Heart left ventricle (tissue), 13 donors: ENCODE measurements at regions not wholly inside any gene's neighbourhood (a gene's known extent, or its start where the extent isn't known, plus 50 kb on each side); places are given as distances from the start of the nearest gene placed in this dataset.

ENCODE experiments used
- CTCF ChIP-seq, 12 donors: fragments of 200-600 bp; sonication (generic) in 4 of 12; IDR thresholded peaks; one replicate each; pipeline versions ENCODE4 v1.5.0 to v1.8.0; 2018 to 2022; ENCODE audit warnings: antibody characterized with exemption in 12 of 12, mild to moderate bottlenecking in 5 of 12
- POLR2A ChIP-seq, 2 donors: fragments of 450-650 bp; IDR thresholded peaks; one replicate each; pipeline ENCODE4 v1.6.1; 2017; ENCODE audit warnings: antibody characterized with exemption in 2 of 2, mild to moderate bottlenecking in 2 of 2, moderate library complexity in 2 of 2
- donor health status: ischemic (EF 13 %, LVEDD 7.1; RV severe dilation, severe dysfunction).
- donor health status: DM: no; HTN: yes; CAD: no.
- donor health status: DM: no; HTN: no; CAD: no.
- donor health status: ischemic (EF 25% LVEDD 6.9; RV normal size, moderate dysfunction).
- donor health status: ischemic (EF 25% LVEDD 5.7; RV mildly dilated, moderate dysfunction).
- donor health status: ischemic (EF 35%, LVEDD 5.7; RV mildly dilated, moderate dysfunction).
- donor health status: nonischemic (EF 11% LVEDD 7.7; RV severe dilation, severe dysfunction).
- donor health status: DM: yes; HTN: yes; CAD: no.
- donor health status: PGD.
- donor health status: ischemic (EF 29% LVEDD 5.4; RV normal size, mild dysfunction).
- donor health status: nonischemic (EF 23%, LVEDD 6.1; RV moderate dilation, normal function).

- TF ChIP-seq CTCF (IDR thresholded peaks at IDR 0.05) (no peak), POLR2A (IDR thresholded peaks at IDR 0.05) (no peak)
These were observed 547.1 kb upstream of the GCFC2 start for GRCh38 chr2:76257802-76258201.
